ENCODE measurements at regions not wholly inside any gene's neighbourhood (a gene's known extent, or its start where the extent isn't known, plus 50 kb on each side); places are given as distances from the start of the nearest gene placed in this dataset.

GRCh38 chr2:216553482-216554240 is 55.0 kb downstream of the RPL37A start:
- no peak overlapping the region for H3K4me3 ChIP-seq
- H3K4me1 Mint-ChIP-seq, result peaks cover 36% of the 10 kb centered on the region
- H3K4me3 Mint-ChIP-seq, result no peak overlapping the region; the same call in 2 of the 3 replicates
- TF ChIP-seq POLR2AphosphoS5 (IDR thresholded peaks at IDR 0.05; ENCODE audit: low read depth) (no peak), CREB1 (CRISPR knock-in tag; IDR thresholded peaks at IDR 0.05; ENCODE audit: low read depth) (no peak), REST (IDR thresholded peaks at IDR 0.05; ENCODE audit: unreplicated experiment) (no peak)
- TF ChIP-seq, protein P1, sequence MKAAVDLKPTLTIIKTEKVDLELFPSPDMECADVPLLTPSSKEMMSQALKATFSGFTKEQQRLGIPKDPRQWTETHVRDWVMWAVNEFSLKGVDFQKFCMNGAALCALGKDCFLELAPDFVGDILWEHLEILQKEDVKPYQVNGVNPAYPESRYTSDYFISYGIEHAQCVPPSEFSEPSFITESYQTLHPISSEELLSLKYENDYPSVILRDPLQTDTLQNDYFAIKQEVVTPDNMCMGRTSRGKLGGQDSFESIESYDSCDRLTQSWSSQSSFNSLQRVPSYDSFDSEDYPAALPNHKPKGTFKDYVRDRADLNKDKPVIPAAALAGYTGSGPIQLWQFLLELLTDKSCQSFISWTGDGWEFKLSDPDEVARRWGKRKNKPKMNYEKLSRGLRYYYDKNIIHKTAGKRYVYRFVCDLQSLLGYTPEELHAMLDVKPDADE (IDR thresholded peaks at IDR 0.05), result no peak
- TF ChIP-seq, protein P2, sequence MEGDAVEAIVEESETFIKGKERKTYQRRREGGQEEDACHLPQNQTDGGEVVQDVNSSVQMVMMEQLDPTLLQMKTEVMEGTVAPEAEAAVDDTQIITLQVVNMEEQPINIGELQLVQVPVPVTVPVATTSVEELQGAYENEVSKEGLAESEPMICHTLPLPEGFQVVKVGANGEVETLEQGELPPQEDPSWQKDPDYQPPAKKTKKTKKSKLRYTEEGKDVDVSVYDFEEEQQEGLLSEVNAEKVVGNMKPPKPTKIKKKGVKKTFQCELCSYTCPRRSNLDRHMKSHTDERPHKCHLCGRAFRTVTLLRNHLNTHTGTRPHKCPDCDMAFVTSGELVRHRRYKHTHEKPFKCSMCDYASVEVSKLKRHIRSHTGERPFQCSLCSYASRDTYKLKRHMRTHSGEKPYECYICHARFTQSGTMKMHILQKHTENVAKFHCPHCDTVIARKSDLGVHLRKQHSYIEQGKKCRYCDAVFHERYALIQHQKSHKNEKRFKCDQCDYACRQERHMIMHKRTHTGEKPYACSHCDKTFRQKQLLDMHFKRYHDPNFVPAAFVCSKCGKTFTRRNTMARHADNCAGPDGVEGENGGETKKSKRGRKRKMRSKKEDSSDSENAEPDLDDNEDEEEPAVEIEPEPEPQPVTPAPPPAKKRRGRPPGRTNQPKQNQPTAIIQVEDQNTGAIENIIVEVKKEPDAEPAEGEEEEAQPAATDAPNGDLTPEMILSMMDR (conservative IDR thresholded peaks at IDR 0.05; ENCODE audit: low read depth in 2 of 2), result no peak
- no peaks in the 10 kb centered on the region; the same call in 2 of the 3 replicates for H3K9me3 Mint-ChIP-seq
- no peak overlapping the region for H3K27ac ChIP-seq (ENCODE audit: low read depth)
- no peaks in the 10 kb centered on the region for H3K79me2 ChIP-seq (replicated peaks; ENCODE audit: insufficient read depth)
- H3K27me3 Mint-ChIP-seq (ENCODE audit: insufficient read depth, low read depth, poor library complexity), result peaks cover 15% of the 10 kb centered on the region
- peaks cover 13% of the 10 kb centered on the region for H3K4me1 ChIP-seq (ENCODE audit: insufficient read depth)
- no peak overlapping the region for H3K4me2 ChIP-seq
- H3F3A ChIP-seq (replicated peaks; ENCODE audit: low read depth), result no peaks in the 10 kb centered on the region
- no peak for ATAC-seq
- H2AFZ ChIP-seq, result no peak overlapping the region
- H3K27me3 ChIP-seq (ENCODE audit: insufficient read depth), result no peaks in the 10 kb centered on the region
- DNase-seq (ENCODE audit: low spot score), result no peak
- H4K20me1 ChIP-seq (replicated peaks; ENCODE audit: insufficient read depth), result no peaks in the 10 kb centered on the region; the same call in 1 of the 2 replicates
- H3K36me3 Mint-ChIP-seq (ENCODE audit: low read depth), result no peaks in the 10 kb centered on the region; the same call in 2 of the 3 replicates
- 0 out of 2 replicates have a peak overlapping the region, but pooled peaks have one; percentile 7 for H3K27ac Mint-ChIP-seq
- H3K9me2 ChIP-seq (ENCODE audit: insufficient read depth), result peaks cover 20% of the 10 kb centered on the region; the same call in 1 of the 2 replicates
- no peaks in the 10 kb centered on the region for H3K36me3 ChIP-seq (ENCODE audit: insufficient read depth)

DNA sequence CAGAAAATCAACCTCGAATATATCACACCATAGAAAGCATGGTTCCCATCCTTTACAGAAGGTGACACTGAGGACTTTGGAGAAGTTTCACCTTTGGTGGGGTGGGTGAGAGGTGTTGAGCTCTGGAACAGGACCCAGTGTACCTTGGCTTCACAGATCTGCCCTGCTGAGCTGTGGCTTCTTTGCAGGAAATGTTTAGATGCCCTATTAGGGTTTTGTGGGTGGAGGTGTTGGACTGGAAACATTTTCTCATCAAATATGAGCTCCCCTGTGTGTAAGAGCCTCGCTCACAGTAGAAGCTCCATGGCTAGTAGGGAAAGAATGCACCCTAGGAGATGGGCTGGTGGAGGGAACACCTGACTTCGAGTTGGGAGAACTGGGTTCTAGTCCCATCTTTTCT is 55.6 kb downstream of the RPL37A start:
- Histone ChIP-seq H3K79me2 (replicated peaks; ENCODE audit: insufficient read depth) (no peaks in the 10 kb centered on the region), H3K27ac (ENCODE audit: low read depth) (no peak overlapping the region), H3F3A (replicated peaks; ENCODE audit: low read depth) (no peaks in the 10 kb centered on the region), H3K9me2 (ENCODE audit: insufficient read depth) (peaks cover 16% of the 10 kb centered on the region; the same call in 1 of the 2 replicates), H3K4me3 (no peak overlapping the region), H4K20me1 (replicated peaks; ENCODE audit: insufficient read depth) (no peaks in the 10 kb centered on the region; the same call in 1 of the 2 replicates), H2AFZ (no peak overlapping the region), H3K36me3 (ENCODE audit: insufficient read depth) (no peaks in the 10 kb centered on the region), H3K4me1 (ENCODE audit: insufficient read depth) (peaks cover 13% of the 10 kb centered on the region), H3K4me2 (no peak overlapping the region), H3K27me3 (ENCODE audit: insufficient read depth) (no peaks in the 10 kb centered on the region)
- Mint-ChIP-seq H3K27me3 (ENCODE audit: insufficient read depth, low read depth, poor library complexity) (peaks cover 15% of the 10 kb centered on the region), H3K4me3 (no peak overlapping the region), H3K9me3 (no peaks in the 10 kb centered on the region; the same call in 2 of the 3 replicates), H3K27ac (no peak overlapping the region), H3K36me3 (ENCODE audit: low read depth) (no peaks in the 10 kb centered on the region; the same call in 2 of the 3 replicates), H3K4me1 (peaks cover 36% of the 10 kb centered on the region)
- DNase-seq (ENCODE audit: low spot score) (no peak), ATAC-seq (no peak)
- TF ChIP-seq REST (IDR thresholded peaks at IDR 0.05; ENCODE audit: unreplicated experiment), result no peak
